ENCODE measurements at regions not wholly inside any gene's neighbourhood (a gene's known extent, or its start where the extent isn't known, plus 50 kb on each side); places are given as distances from the start of the nearest gene placed in this dataset.

GRCh38 chr2:111662771-111663470, 221.1 kb downstream of the ANAPC1 start:
- TF ChIP-seq SIN3A (IDR thresholded peaks at IDR 0.05; ENCODE audit: borderline replicate concordance, insufficient read depth, low read length), result no peak
- no peak for TF ChIP-seq TAF1 (IDR thresholded peaks at IDR 0.05; ENCODE audit: borderline replicate concordance, insufficient read depth, low read length)

- TF ChIP-seq POLR2AphosphoS5 (IDR thresholded peaks at IDR 0.05; ENCODE audit: low read depth, low read length), result no peak
These were observed 220.3 kb downstream of the ANAPC1 start for GRCh38 chr2:111663471-111664274.

GRCh38 chr2:111664275-111664850, 219.6 kb downstream of the ANAPC1 start:
- TF ChIP-seq FOXP2 (optimal IDR thresholded peaks at IDR 0.05; ENCODE audit: borderline replicate concordance, extremely low read depth, extremely low read length, insufficient read depth) (no peak), TAF1 (IDR thresholded peaks at IDR 0.05; ENCODE audit: borderline replicate concordance, insufficient read depth, low read length) (no peak), SIN3A (IDR thresholded peaks at IDR 0.05; ENCODE audit: borderline replicate concordance, insufficient read depth, low read length) (no peak), POLR2AphosphoS5 (IDR thresholded peaks at IDR 0.05; ENCODE audit: low read depth, low read length) (no peak)
- TF ChIP-seq, protein P1, sequence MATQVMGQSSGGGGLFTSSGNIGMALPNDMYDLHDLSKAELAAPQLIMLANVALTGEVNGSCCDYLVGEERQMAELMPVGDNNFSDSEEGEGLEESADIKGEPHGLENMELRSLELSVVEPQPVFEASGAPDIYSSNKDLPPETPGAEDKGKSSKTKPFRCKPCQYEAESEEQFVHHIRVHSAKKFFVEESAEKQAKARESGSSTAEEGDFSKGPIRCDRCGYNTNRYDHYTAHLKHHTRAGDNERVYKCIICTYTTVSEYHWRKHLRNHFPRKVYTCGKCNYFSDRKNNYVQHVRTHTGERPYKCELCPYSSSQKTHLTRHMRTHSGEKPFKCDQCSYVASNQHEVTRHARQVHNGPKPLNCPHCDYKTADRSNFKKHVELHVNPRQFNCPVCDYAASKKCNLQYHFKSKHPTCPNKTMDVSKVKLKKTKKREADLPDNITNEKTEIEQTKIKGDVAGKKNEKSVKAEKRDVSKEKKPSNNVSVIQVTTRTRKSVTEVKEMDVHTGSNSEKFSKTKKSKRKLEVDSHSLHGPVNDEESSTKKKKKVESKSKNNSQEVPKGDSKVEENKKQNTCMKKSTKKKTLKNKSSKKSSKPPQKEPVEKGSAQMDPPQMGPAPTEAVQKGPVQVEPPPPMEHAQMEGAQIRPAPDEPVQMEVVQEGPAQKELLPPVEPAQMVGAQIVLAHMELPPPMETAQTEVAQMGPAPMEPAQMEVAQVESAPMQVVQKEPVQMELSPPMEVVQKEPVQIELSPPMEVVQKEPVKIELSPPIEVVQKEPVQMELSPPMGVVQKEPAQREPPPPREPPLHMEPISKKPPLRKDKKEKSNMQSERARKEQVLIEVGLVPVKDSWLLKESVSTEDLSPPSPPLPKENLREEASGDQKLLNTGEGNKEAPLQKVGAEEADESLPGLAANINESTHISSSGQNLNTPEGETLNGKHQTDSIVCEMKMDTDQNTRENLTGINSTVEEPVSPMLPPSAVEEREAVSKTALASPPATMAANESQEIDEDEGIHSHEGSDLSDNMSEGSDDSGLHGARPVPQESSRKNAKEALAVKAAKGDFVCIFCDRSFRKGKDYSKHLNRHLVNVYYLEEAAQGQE (IDR thresholded peaks at IDR 0.05; ENCODE audit: insufficient read depth in 1 of 2, low read depth in 2 of 2, low read length in 2 of 2), result no peak

GRCh38 chr2:111665011-111665410, 219.0 kb downstream of the ANAPC1 start:
- no peak for TF ChIP-seq SIN3A (IDR thresholded peaks at IDR 0.05; ENCODE audit: borderline replicate concordance, insufficient read depth, low read length)

GRCh38 chr2:111665551-111666116, 218.4 kb downstream of the ANAPC1 start:
- TF ChIP-seq SIN3A (IDR thresholded peaks at IDR 0.05; ENCODE audit: borderline replicate concordance, insufficient read depth, low read length) (no peak), POLR2AphosphoS5 (IDR thresholded peaks at IDR 0.05; ENCODE audit: low read depth, low read length) (no peak), FOXP2 (optimal IDR thresholded peaks at IDR 0.05; ENCODE audit: borderline replicate concordance, extremely low read depth, extremely low read length, insufficient read depth) (no peak), TAF1 (IDR thresholded peaks at IDR 0.05; ENCODE audit: borderline replicate concordance, insufficient read depth, low read length) (no peak)
- TF ChIP-seq, protein P1 (IDR thresholded peaks at IDR 0.05; ENCODE audit: insufficient read depth in 1 of 2, low read depth in 2 of 2, low read length in 2 of 2), result no peak

DNA sequence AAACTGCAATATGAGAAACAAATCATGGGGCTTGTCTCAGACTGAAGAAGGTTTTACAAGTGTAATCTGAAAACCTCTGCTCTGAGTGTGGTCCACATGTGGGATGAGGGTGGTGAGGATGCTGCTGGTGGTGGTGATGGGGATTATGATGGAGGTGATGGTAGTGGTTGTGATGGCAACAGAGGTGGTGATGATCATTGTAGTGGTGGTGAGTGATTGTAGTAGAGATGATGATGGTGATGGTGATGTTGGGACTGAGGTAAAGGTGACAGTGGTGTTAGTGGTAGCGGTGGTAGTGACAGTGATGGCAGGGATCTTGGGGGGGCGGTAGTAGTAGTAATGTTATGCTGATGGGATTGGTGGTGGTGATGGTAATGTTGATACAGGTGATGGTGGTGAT, 217.8 kb downstream of the ANAPC1 start:
- TF ChIP-seq POLR2AphosphoS5 (IDR thresholded peaks at IDR 0.05; ENCODE audit: low read depth, low read length) (no peak), SIN3A (IDR thresholded peaks at IDR 0.05; ENCODE audit: borderline replicate concordance, insufficient read depth, low read length) (no peak), TAF1 (IDR thresholded peaks at IDR 0.05; ENCODE audit: borderline replicate concordance, insufficient read depth, low read length) (no peak), FOXP2 (optimal IDR thresholded peaks at IDR 0.05; ENCODE audit: borderline replicate concordance, extremely low read depth, extremely low read length, insufficient read depth) (no peak)
- TF ChIP-seq, protein P1 (IDR thresholded peaks at IDR 0.05; ENCODE audit: insufficient read depth in 1 of 2, low read depth in 2 of 2, low read length in 2 of 2), result no peak

Measured in PFSK-1 (cell line).